ENCODE measurements at regions not wholly inside any gene's neighbourhood (a gene's known extent, or its start where the extent isn't known, plus 50 kb on each side); places are given as distances from the start of the nearest gene placed in this dataset.
"Not testable (repeated sequence)": the region's sequence is repeated elsewhere in the genome, so short reads cannot be mapped to it uniquely, and the experiment has no call there.

- DNase-seq, result no peak
These were observed 130.0 kb upstream of the TCF21 start for GRCh38 chr6:133758815-133759335.

- DNase-seq, result no peak
These were observed 129.4 kb upstream of the TCF21 start for GRCh38 chr6:133759524-133759923.

- no peak for DNase-seq
These were observed 127.2 kb upstream of the TCF21 start for GRCh38 chr6:133761706-133762105.

GRCh38 chr6:133764008-133764753, 124.7 kb upstream of the TCF21 start:
- no peak for DNase-seq

- no peak for DNase-seq
These were observed 124.1 kb upstream of the TCF21 start for GRCh38 chr6:133764754-133765208.

GRCh38 chr6:133767357-133767970, 121.4 kb upstream of the TCF21 start:
- no peak for DNase-seq

- DNase-seq, result no peak
These were observed 120.1 kb upstream of the TCF21 start for GRCh38 chr6:133768656-133769295.

- no peak for DNase-seq
These were observed 119.5 kb upstream of the TCF21 start for GRCh38 chr6:133769463-133769862.

- DNase-seq, result no peak
These were observed 116.3 kb upstream of the TCF21 start for GRCh38 chr6:133772567-133772966.

GRCh38 chr6:133773776-133774175, 115.1 kb upstream of the TCF21 start:
- DNase-seq, result no peak

GRCh38 chr6:133774356-133774755, 114.6 kb upstream of the TCF21 start:
- no peak for DNase-seq

- DNase-seq, result no peak
These were observed 110.3 kb upstream of the TCF21 start for GRCh38 chr6:133778414-133779130.

GRCh38 chr6:133779916-133780695, 108.8 kb upstream of the TCF21 start:
- no peak for DNase-seq

GRCh38 chr6:133786016-133786415, 102.9 kb upstream of the TCF21 start:
- DNase-seq, result no peak

- DNase-seq, result no peak
These were observed 101.8 kb upstream of the TCF21 start for GRCh38 chr6:133787122-133787521.

GRCh38 chr6:133787859-133788505, 100.9 kb upstream of the TCF21 start:
- DNase-seq, result no peak

GRCh38 chr6:133788556-133788955, 100.4 kb upstream of the TCF21 start:
- DNase-seq, result no peak

GRCh38 chr6:133789449-133789848, 99.5 kb upstream of the TCF21 start:
- DNase-seq, result not testable (repeated sequence)

- DNase-seq, result not testable (repeated sequence)
These were observed 98.2 kb upstream of the TCF21 start for GRCh38 chr6:133790756-133791155.

GRCh38 chr6:133795051-133795450, 93.9 kb upstream of the TCF21 start:
- DNase-seq, result not testable (repeated sequence)

- DNase-seq, result no peak
These were observed 92.7 kb upstream of the TCF21 start for GRCh38 chr6:133796235-133796634.

- DNase-seq, result no peak
These were observed 89.9 kb upstream of the TCF21 start for GRCh38 chr6:133799043-133799442.
